ENCODE measurements at regions not wholly inside any gene's neighbourhood (a gene's known extent, or its start where the extent isn't known, plus 50 kb on each side); places are given as distances from the start of the nearest gene placed in this dataset.

DNA sequence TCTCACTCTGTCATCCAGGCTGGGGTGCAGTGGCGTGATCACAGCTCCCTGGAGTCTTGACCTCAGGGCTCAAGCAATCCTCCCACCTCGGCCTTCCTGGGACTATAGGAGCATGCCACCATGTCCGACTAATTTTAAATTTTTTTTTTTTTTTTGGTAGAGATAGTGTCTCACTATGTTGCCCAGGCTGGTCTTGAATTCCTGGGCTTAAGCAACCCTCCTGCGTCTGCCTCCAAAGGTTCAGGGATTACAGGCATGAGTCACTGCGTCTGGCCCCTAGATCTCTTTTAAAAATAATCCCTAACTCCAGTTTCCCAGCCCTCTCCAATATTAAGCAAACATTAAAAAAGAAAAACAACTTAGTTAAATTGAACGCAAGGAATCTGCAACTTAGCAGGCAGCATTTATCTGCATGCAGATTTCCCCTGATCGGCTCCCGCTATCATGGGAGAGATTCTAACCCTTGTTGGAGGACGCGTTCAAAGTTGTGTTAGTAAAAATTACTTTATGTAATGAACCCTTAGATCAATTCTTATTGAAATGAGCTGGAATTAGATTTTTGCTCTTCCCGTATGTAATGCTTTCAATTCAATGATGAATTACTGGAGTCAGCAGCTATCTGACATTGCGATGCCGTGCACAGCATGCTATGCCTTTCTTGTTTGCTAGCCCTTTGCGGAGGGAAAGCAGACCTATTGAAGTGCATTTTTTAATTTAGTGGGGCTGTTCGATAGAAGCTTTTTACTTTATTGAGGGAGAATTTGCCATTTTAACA, 171.7 kb downstream of the HAPSTR1 start:
- no peak overlapping the region for H3K27ac Mint-ChIP-seq
- H3K4me1 Mint-ChIP-seq (ENCODE audit: low read depth in 2 of 2), result no peaks in the 10 kb centered on the region
- no peaks in the 10 kb centered on the region for H3K9me3 Mint-ChIP-seq
- H3K27me3 Mint-ChIP-seq, result peaks cover 31 to 37% of the 10 kb centered on the region in 2 donors
- ATAC-seq (replicated peaks) (no peak), DNase-seq (no peak)
- no peaks in the 10 kb centered on the region for H3K36me3 Mint-ChIP-seq (ENCODE audit: insufficient read depth)
- no peak overlapping the region for H3K4me3 Mint-ChIP-seq

GRCh38 chr16:9264067-9264466, 172.6 kb downstream of the HAPSTR1 start:
- Mint-ChIP-seq H3K36me3 (ENCODE audit: insufficient read depth) (no peaks in the 10 kb centered on the region), H3K4me1 (ENCODE audit: low read depth in 2 of 2) (no peaks in the 10 kb centered on the region), H3K9me3 (no peaks in the 10 kb centered on the region), H3K4me3 (no peak overlapping the region), H3K27me3 (peaks cover 22 to 33% of the 10 kb centered on the region in 2 donors), H3K27ac (no peak overlapping the region)
- no peak for DNase-seq
- ATAC-seq (replicated peaks), result no peak

DNA sequence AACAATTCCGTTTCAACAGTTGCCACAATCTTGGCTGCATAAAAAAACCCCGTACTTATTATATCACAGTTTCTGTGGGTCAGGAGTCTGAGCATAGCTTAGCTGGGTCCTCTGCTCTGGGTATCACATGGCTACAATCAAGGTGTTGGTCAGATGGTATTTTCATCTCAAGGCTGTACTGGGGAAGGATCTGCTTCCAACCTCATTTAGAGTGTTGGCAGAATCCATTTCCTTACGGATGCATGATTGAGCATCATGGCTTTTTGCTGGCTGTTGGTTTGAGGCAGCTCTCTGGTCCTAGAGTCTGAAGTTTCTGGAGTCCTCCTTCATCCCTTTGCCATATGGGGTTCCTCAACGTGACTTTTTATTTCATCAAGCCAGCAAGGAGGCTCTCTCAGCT, 177.0 kb downstream of the HAPSTR1 start:
- Mint-ChIP-seq H3K4me3 (no peak overlapping the region), H3K27ac (no peak overlapping the region), H3K27me3 (peaks cover 22 to 39% of the 10 kb centered on the region in 2 donors), H3K4me1 (ENCODE audit: low read depth in 2 of 2) (no peaks in the 10 kb centered on the region), H3K9me3 (no peaks in the 10 kb centered on the region), H3K36me3 (ENCODE audit: insufficient read depth) (no peaks in the 10 kb centered on the region)
- ATAC-seq (replicated peaks) (no peak), DNase-seq (no peak)

GRCh38 chr16:9270424-9270823, 179.0 kb downstream of the HAPSTR1 start:
- Mint-ChIP-seq H3K9me3 (no peaks in the 10 kb centered on the region), H3K4me3 (no peak overlapping the region), H3K36me3 (ENCODE audit: insufficient read depth) (no peaks in the 10 kb centered on the region), H3K4me1 (ENCODE audit: low read depth in 2 of 2) (no peaks in the 10 kb centered on the region), H3K27ac (no peak overlapping the region), H3K27me3 (peaks cover 21 to 45% of the 10 kb centered on the region in 2 donors)
- ATAC-seq (replicated peaks) (no peak), DNase-seq (no peak)

- Mint-ChIP-seq H3K36me3 (ENCODE audit: insufficient read depth) (no peaks in the 10 kb centered on the region), H3K4me3 (no peak overlapping the region), H3K4me1 (ENCODE audit: low read depth in 2 of 2) (no peaks in the 10 kb centered on the region), H3K9me3 (no peaks in the 10 kb centered on the region), H3K27me3 (peaks cover 15 to 40% of the 10 kb centered on the region in 2 donors), H3K27ac (no peak overlapping the region)
- no peak for DNase-seq
- no peak for ATAC-seq (replicated peaks)
These were observed 179.5 kb downstream of the HAPSTR1 start for GRCh38 chr16:9270941-9271340.

DNA sequence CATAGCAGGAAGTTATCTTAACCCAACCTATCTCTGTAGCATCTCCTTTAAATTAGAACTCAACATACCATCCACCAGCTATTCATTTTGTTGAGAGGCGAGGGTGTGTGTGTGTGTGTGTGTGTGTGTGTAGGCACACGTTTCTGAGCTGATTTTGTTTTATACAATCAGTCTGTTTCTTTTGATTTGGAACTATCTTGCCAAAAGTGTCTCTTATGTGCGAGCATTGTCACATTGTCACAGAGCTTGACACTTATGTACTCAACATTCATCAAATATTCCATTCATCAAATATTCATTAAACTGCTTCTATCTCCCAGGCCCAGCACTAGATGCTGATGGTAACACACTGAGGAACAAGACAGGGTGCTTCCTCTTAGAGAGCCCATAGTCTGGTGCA, 180.4 kb downstream of the HAPSTR1 start:
- ATAC-seq (replicated peaks) (no peak), DNase-seq (no peak)
- Mint-ChIP-seq H3K9me3 (no peaks in the 10 kb centered on the region), H3K4me3 (no peak overlapping the region), H3K27me3 (peaks cover 10 to 33% of the 10 kb centered on the region in 2 donors), H3K4me1 (ENCODE audit: low read depth in 2 of 2) (no peaks in the 10 kb centered on the region), H3K27ac (no peak overlapping the region), H3K36me3 (ENCODE audit: insufficient read depth) (no peaks in the 10 kb centered on the region)

DNA sequence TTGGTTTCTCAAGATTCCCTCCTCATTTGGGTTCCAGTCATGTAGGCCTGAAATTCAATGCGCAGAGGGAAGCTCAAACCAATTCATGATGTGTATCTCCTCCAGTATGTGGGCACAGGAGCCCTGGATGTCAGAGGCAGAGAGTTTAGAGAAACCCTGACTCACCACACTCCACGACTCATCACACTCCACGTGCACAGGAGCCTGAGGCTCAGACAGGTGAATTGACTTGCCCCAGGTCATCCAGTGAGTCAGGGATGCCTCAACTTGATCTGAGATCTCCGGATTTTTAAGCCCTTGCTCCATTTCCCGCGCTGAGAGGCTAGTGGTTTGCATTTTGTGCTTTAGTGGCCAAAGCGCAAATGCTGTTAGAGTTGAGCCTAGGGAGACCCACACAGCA, 183.9 kb downstream of the HAPSTR1 start:
- ATAC-seq (replicated peaks), result no peak
- no peak for DNase-seq
- H3K4me1 Mint-ChIP-seq (ENCODE audit: low read depth in 2 of 2), result no peaks in the 10 kb centered on the region
- no peaks in the 10 kb centered on the region for H3K36me3 Mint-ChIP-seq (ENCODE audit: insufficient read depth)
- H3K4me3 Mint-ChIP-seq, result no peak overlapping the region
- peaks cover 0 to 25% of the 10 kb centered on the region in 2 donors for H3K27me3 Mint-ChIP-seq
- no peaks in the 10 kb centered on the region for H3K9me3 Mint-ChIP-seq
- no peak overlapping the region for H3K27ac Mint-ChIP-seq

GRCh38 chr16:9275816-9276354, 184.4 kb downstream of the HAPSTR1 start:
- peaks cover 0 to 25% of the 10 kb centered on the region in 2 donors for H3K27me3 Mint-ChIP-seq

GRCh38 chr16:9279291-9280068, 188.0 kb downstream of the HAPSTR1 start:
- Mint-ChIP-seq H3K27ac (no peak overlapping the region), H3K9me3 (no peaks in the 10 kb centered on the region), H3K4me3 (no peak overlapping the region), H3K36me3 (ENCODE audit: insufficient read depth) (no peaks in the 10 kb centered on the region), H3K4me1 (ENCODE audit: low read depth in 2 of 2) (no peaks in the 10 kb centered on the region), H3K27me3 (peaks cover 11 to 12% of the 10 kb centered on the region in 2 donors)
- no peak for ATAC-seq (replicated peaks)
- no peak for DNase-seq

More at GRCh38 chr16:9275816-9276354, 184.4 kb downstream of the HAPSTR1 start:
- ATAC-seq (replicated peaks) (no peak), DNase-seq (no peak)
- no peaks in the 10 kb centered on the region for H3K4me1 Mint-ChIP-seq (ENCODE audit: low read depth in 2 of 2)
- H3K36me3 Mint-ChIP-seq (ENCODE audit: insufficient read depth), result no peaks in the 10 kb centered on the region
- H3K4me3 Mint-ChIP-seq, result no peak overlapping the region
- H3K27ac Mint-ChIP-seq, result no peak overlapping the region
- no peaks in the 10 kb centered on the region for H3K9me3 Mint-ChIP-seq

GRCh38 chr16:9280069-9280466, 188.6 kb downstream of the HAPSTR1 start:
- Mint-ChIP-seq H3K27ac (no peak overlapping the region), H3K4me1 (ENCODE audit: low read depth in 2 of 2) (no peaks in the 10 kb centered on the region), H3K27me3 (peaks cover 11% of the 10 kb centered on the region in 2 donors), H3K9me3 (no peaks in the 10 kb centered on the region), H3K4me3 (no peak overlapping the region), H3K36me3 (ENCODE audit: insufficient read depth) (no peaks in the 10 kb centered on the region)
- no peak for ATAC-seq (replicated peaks)
- no peak for DNase-seq

DNA sequence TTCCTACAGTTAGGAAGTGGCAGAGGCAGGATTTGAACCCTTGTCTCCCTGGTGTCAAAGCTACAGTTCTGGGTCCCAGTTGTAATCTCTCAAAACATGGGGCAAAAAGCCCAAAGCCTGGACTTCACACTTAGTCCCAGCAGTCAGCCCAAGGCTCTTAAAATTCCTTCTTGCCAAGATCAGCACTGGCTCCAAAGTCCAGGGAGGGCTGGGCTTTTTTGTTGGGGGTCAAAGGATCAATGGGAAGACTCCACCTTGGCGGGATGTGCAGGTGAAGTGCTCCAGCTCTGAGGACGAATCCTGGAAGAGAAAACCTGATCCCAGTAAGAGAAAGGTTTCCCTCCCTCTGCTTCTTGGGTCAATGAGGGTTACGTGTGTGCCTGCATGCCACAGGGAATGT, 195.5 kb downstream of the HAPSTR1 start:
- H3K27ac Mint-ChIP-seq, result no peak overlapping the region
- no peaks in the 10 kb centered on the region for H3K36me3 Mint-ChIP-seq (ENCODE audit: insufficient read depth)
- no peaks in the 10 kb centered on the region for H3K4me1 Mint-ChIP-seq (ENCODE audit: low read depth in 2 of 2)
- H3K4me3 Mint-ChIP-seq, result no peak overlapping the region
- no peak for DNase-seq
- H3K27me3 Mint-ChIP-seq, result peaks cover 0 to 17% of the 10 kb centered on the region in 2 donors
- ATAC-seq (replicated peaks), result no peak
- H3K9me3 Mint-ChIP-seq, result no peaks in the 10 kb centered on the region

DNA sequence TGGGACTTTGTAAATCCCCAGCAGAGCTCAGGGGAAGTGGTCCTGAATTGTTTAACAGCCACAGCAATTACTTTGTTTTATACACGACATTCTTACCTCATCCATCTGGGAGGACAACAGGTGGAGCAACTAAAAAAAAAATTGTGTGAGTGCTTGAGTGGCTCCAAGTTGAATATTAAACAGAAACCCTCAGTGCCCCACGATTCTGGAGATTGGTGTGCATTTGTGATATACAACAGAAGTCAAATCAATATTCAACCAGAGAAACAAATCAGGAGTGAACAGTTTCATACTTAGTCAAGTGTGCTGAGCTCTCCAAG, 204.8 kb downstream of the HAPSTR1 start:
- Mint-ChIP-seq H3K9me3 (peaks cover 0 to 2% of the 10 kb centered on the region in 2 donors), H3K4me1 (ENCODE audit: low read depth in 2 of 2) (no peaks in the 10 kb centered on the region), H3K27ac (no peak overlapping the region), H3K27me3 (peaks cover 5 to 10% of the 10 kb centered on the region in 2 donors), H3K36me3 (ENCODE audit: insufficient read depth) (no peaks in the 10 kb centered on the region), H3K4me3 (no peak overlapping the region)
- ATAC-seq (replicated peaks) (no peak), DNase-seq (no peak)

DNA sequence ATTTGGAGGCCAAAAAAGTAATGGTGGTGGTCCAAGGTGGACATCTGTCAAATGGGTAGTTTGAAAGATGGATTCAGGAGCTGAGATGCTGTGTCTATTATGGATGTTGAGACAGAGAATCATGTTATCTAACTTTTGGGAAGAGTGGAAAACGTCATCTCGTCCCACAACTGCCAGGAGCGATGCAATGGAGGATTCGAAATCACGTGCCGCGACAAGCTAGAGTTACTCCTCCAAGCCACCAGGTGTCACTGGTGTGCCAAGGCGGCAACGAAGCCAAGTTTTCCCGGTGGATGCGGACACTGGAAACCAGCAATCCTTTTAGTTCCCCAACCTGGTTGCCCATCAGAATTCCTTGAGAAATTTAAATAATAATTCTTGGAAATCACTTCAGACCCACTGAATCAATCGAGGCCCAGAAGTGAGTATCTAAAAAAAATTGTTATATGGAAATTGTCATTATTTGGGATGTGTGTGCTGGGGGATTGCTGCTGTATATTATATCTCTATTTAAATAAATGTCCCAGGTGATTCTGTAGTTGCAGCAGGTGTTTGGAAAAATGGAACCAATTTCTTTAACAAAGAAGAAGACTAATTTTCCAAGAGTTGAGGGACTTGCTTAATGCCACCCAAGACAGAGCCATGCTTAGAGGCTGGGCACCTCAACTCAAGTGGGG, 206.1 kb downstream of the HAPSTR1 start:
- ATAC-seq (replicated peaks) (no peak), DNase-seq (no peak)
- Mint-ChIP-seq H3K36me3 (ENCODE audit: insufficient read depth) (no peaks in the 10 kb centered on the region), H3K27ac (no peak overlapping the region), H3K9me3 (peaks cover 2% of the 10 kb centered on the region in 2 donors), H3K4me1 (ENCODE audit: low read depth in 2 of 2) (no peaks in the 10 kb centered on the region), H3K27me3 (peaks cover 17 to 18% of the 10 kb centered on the region in 2 donors), H3K4me3 (no peak overlapping the region)
